SK-N-MC (cell line): ENCODE measurements at regions not wholly inside any gene's neighbourhood (a gene's known extent, or its start where the extent isn't known, plus 50 kb on each side); places are given as distances from the start of the nearest gene placed in this dataset.

Source experiments
- DNase-seq: peaks from one replicate; pipeline ENCODE4 v3.0.0-alpha.2; 2011; ENCODE audit warnings: low read depth, low spot score
- H3K27ac ChIP-seq: fragments of 200-600 bp; sonication (generic); 2 replicates; pipeline ENCODE4 v1.5.1; 2016; ENCODE audit warnings: mixed run types
- H3K36me3 ChIP-seq: fragments of 200-600 bp; sonication (generic); 2 replicates; pipeline ENCODE4 v1.6.1; 2017; ENCODE audit warnings: antibody characterized with exemption, low read length, mixed read lengths; ENCODE audit not compliant: insufficient read depth
- H3K4me3 ChIP-seq: fragments of 200-600 bp; sonication (generic); 2 replicates; pipeline ENCODE4 v1.5.1; 2016
- H3K9ac ChIP-seq: fragments of 200-600 bp; sonication (generic); 2 replicates; pipeline ENCODE4 v1.8.0; 2017; ENCODE audit warnings: mixed run types, mixed read lengths; ENCODE audit not compliant: insufficient read length
- H3K9me3 ChIP-seq: fragments of 200-600 bp; sonication (generic); 2 replicates; pipeline ENCODE4 v1.6.1; 2017; ENCODE audit warnings: low read depth, mild to moderate bottlenecking, antibody characterized with exemption, low read length, moderate library complexity, mixed read lengths
- EZH2 ChIP-seq: fragments of 200-600 bp; sonication (generic); IDR thresholded peaks from one replicate; pipeline ENCODE4 v1.6.1; 2017; ENCODE audit warnings: antibody characterized with exemption
- FOXP2 ChIP-seq: optimal IDR thresholded peaks from 2 replicates; pipeline ENCODE3; 2011; ENCODE audit warnings: mild to moderate bottlenecking, moderate library complexity; ENCODE audit not compliant: insufficient read depth; ENCODE audit errors: extremely low read length, control extremely low read depth
- POLR2AphosphoS5 ChIP-seq: IDR thresholded peaks from 2 replicates; pipeline ENCODE4 v1.6.1; 2012; ENCODE audit warnings: mild to moderate bottlenecking, low read depth, low read length, borderline replicate concordance

DNA sequence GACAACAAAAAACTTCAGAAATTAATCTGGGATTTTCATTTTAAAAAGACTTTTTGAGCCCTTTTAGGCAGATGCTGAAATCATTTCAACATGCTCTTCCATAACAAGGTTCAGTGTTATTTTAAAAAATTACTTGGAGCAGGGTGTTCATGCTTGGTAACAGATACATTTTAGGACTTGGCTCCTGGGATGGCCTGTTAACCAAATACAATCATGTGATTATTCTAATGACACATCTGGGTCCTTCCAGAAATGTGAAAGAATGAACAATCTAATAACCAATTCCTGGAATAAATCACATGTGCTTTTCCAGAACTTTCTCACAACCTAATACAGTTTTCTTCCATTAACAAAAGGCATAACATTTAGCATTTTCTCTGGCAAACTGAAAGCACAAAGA, 379.8 kb upstream of the RUNX1 start:
- DNase-seq, result no peak
- no peaks in the 10 kb centered on the region for H3K36me3 ChIP-seq
- no peaks in the 10 kb centered on the region for H3K9me3 ChIP-seq
- TF ChIP-seq FOXP2 (no peak), POLR2AphosphoS5 (no peak), EZH2 (no peak)
- no peak overlapping the region for H3K27ac ChIP-seq
- H3K4me3 ChIP-seq, result no peak overlapping the region
- no peak overlapping the region for H3K9ac ChIP-seq

DNA sequence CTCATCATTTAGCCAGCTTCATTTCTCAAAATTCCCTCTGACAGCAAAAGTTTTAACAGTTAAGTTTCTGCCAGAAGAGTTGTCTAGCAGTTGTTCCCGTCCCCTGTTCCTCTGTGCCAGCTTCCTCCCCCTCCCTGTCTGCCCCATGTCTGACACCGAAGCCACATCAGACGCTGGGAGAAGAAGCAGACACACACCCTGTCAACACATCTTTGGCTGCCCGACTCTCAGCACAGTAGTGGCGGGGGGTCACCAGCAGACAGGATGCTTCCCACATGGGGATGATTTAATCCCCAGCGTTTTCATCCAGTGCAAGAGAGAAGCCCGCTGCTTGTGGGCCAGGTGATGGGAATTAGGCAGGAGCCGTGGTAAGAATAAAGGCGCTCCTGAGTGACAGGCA, 379.4 kb upstream of the RUNX1 start:
- H3K9me3 ChIP-seq, result no peaks in the 10 kb centered on the region
- DNase-seq, result no peak
- H3K27ac ChIP-seq, result no peak overlapping the region
- H3K9ac ChIP-seq, result no peak overlapping the region
- H3K36me3 ChIP-seq, result no peaks in the 10 kb centered on the region
- TF ChIP-seq FOXP2 (no peak), EZH2 (no peak), POLR2AphosphoS5 (no peak)
- no peak overlapping the region for H3K4me3 ChIP-seq

DNA sequence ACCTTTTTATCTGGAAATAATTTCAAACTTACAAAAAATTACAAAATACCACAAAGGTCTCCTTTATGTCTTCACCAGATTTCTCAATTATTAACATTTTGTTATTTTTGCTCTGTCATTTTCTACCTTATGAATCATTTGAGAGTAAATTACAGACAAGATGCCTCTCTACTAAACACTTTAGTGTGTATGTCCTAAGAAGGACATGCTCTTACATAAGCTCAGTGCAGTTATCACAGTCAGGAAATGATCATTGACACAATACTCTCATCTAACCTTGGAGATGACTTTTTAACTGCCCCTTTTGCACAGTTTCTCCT, 378.9 kb upstream of the RUNX1 start:
- no peak for TF ChIP-seq FOXP2
- TF ChIP-seq POLR2AphosphoS5, result no peak
- TF ChIP-seq EZH2, result no peak
- DNase-seq, result no peak
- Histone ChIP-seq H3K9ac (no peak overlapping the region), H3K4me3 (no peak overlapping the region), H3K36me3 (no peaks in the 10 kb centered on the region), H3K27ac (no peak overlapping the region), H3K9me3 (no peaks in the 10 kb centered on the region)

DNA sequence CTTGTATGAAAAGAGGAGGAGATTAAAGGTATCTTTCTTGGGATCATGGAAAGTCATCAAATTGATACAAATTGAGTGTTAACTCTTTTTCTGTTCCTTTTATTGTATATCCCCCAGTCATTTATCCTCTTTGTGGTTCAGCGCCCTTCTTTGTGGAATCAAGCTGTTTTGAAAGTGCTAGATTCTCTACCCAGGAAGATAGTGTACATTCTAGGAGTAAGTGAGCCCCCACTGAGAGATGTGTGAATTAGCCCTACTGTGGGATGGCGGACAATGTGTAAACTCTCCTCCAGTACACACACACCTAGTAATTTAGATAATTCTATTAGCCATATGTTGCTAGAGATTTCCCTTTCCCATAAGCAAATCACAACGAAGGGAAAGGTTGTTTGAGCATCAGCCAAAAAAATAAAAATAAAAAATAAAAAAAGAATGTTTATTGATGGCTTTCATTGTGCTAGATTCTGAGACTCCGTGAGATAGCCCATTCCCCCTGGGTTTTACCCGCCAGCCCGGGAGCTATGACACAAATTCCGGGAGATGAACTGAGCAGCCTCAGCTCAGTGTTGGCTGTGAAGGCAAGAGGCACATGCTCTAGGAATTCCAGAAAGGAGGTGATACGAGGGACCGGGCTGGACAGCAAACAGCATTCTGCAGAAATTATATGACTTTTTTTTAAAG, 378.4 kb upstream of the RUNX1 start:
- H3K27ac ChIP-seq, result no peak overlapping the region
- H3K36me3 ChIP-seq, result no peaks in the 10 kb centered on the region
- H3K9ac ChIP-seq, result no peak overlapping the region
- H3K9me3 ChIP-seq, result no peaks in the 10 kb centered on the region
- no peak for DNase-seq
- TF ChIP-seq POLR2AphosphoS5, result no peak
- no peak for TF ChIP-seq EZH2
- TF ChIP-seq FOXP2, result no peak
- H3K4me3 ChIP-seq, result no peak overlapping the region

DNA sequence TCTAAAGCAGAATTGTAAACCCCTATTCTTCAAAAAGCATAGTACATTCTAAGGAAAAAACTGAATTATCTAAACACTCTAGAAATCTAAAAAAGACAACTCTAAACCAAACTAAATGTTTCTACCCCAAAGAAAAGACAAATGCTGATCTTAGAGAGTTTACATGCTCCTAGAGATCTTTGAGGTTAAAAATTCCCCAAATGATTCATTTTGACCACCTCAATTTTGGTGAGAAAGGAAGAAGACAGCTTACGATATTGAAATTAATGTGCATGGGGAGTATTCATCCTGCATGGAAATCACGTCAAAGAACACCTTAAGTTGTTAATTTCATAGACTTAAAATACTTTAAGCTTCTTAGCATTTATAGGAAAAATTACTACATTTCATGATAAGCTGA, 377.8 kb upstream of the RUNX1 start:
- TF ChIP-seq POLR2AphosphoS5 (no peak), FOXP2 (no peak), EZH2 (no peak)

DNA sequence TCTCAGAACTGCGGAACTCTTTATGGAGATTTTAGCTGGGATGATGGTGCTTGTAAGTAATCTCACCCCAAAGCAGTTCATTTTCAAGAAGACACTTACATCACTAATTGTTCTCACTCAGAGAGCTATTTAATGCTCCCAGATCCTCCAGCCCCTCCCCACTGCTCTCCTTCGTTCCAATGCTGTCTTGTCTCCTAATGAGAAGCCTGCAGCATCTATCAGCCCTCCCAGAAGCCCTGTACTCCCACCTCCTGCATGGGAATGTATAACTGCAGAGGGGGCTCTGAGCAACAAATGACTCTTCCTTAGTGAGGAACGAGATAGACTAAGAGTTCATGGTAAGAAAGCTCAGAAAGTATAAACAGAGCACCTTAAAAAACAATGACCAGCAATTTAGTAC, 377.4 kb upstream of the RUNX1 start:
- DNase-seq, result no peak
- no peak for TF ChIP-seq POLR2AphosphoS5
- TF ChIP-seq EZH2, result no peak
- TF ChIP-seq FOXP2, result no peak
- no peak overlapping the region for H3K4me3 ChIP-seq
- no peaks in the 10 kb centered on the region for H3K36me3 ChIP-seq
- H3K27ac ChIP-seq, result no peak overlapping the region
- H3K9ac ChIP-seq, result no peak overlapping the region
- H3K9me3 ChIP-seq, result no peaks in the 10 kb centered on the region

More for the DNA sequence above, 377.8 kb upstream of the RUNX1 start:
- DNase-seq, result no peak
- no peak overlapping the region for H3K9ac ChIP-seq
- H3K36me3 ChIP-seq, result no peaks in the 10 kb centered on the region
- H3K9me3 ChIP-seq, result no peaks in the 10 kb centered on the region
- H3K27ac ChIP-seq, result no peak overlapping the region
- no peak overlapping the region for H3K4me3 ChIP-seq

DNA sequence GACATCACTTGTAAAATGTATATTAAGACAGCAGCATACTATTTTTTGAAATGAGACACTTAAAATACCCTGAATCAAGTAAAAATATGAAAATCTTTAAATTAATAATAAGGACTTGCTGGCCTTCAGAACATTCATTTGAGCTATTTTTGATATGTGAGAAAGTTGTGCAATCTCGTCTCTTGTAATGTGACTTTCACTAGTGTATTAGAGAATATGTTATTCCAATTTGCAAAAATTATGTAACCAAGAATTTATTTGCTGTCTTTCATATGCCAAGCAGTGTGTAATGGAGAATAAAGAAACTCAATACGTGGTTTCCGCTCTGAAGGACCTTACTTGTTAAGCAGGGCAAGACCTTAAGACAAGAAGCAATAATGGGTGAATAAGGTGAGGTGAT, 375.0 kb upstream of the RUNX1 start:
- H3K36me3 ChIP-seq, result no peaks in the 10 kb centered on the region
- no peaks in the 10 kb centered on the region for H3K9me3 ChIP-seq
- DNase-seq, result no peak
- H3K4me3 ChIP-seq, result no peak overlapping the region
- H3K27ac ChIP-seq, result no peak overlapping the region
- TF ChIP-seq POLR2AphosphoS5 (no peak), FOXP2 (no peak), EZH2 (no peak)
- no peak overlapping the region for H3K9ac ChIP-seq

DNA sequence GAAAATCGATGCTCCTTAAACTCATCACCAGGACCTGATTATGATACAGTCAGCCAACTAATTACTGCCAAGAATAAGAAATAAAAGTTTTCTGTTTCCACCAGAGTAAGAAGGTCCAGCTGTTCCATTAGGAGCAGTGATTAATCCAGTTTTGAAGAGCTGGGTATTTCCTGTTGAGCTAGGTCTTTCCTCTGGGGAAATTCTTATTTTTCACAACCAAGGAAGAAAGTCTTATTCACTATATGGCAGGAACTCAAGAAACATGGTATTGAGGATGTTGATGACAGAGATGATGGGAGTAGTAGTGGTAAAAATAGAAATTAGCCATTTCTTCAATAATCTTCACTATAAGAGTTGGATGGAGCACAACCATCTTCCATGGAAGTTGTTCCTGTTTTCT, 374.6 kb upstream of the RUNX1 start:
- Histone ChIP-seq H3K9me3 (no peaks in the 10 kb centered on the region), H3K36me3 (no peaks in the 10 kb centered on the region), H3K9ac (no peak overlapping the region), H3K4me3 (no peak overlapping the region), H3K27ac (no peak overlapping the region)
- no peak for TF ChIP-seq EZH2
- no peak for TF ChIP-seq POLR2AphosphoS5
- no peak for TF ChIP-seq FOXP2
- DNase-seq, result no peak

DNA sequence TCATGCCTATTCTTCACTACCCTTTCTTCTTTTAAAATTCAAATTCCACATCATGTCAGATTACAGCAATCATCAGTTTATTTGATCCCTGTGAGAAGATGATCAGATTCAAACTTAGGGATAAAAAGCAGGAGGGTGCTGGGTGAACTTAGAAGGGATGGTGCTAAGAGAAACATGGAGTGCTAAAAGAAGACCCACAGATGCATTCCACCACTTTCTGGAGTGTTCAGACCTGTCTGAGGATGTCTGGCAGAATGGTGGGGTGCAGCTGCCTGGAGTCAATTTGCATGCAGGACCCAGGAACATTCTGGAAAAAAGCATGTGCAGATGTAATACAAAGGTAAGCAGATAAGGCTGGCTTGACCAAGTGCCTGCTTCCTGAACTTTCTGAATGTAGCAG, 372.9 kb upstream of the RUNX1 start:
- H3K4me3 ChIP-seq, result no peak overlapping the region
- TF ChIP-seq FOXP2 (no peak), POLR2AphosphoS5 (no peak), EZH2 (no peak)
- no peak overlapping the region for H3K9ac ChIP-seq
- H3K36me3 ChIP-seq, result no peaks in the 10 kb centered on the region
- no peak overlapping the region for H3K27ac ChIP-seq
- H3K9me3 ChIP-seq, result no peaks in the 10 kb centered on the region
- no peak for DNase-seq

DNA sequence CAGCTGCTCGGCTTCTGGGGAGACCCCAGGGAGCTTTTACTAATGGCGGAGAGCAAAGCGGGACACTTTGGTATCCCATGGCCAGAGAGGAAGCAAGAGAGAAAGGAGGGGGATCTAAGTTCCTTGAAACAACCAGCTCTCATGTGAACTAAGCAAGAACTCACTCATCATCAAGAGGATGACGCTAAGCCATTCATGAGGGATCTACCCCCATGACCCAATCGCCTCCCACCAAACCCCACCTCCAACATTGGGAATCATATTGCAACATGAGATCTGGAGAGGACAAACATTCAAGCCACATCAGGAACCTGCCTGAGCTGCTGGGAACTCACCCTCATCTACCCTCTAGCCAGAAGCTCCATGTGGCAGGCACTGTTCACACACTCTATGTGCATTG, 372.1 kb upstream of the RUNX1 start:
- DNase-seq, result no peak
- no peaks in the 10 kb centered on the region for H3K36me3 ChIP-seq
- H3K27ac ChIP-seq, result no peak overlapping the region
- no peak for TF ChIP-seq EZH2
- TF ChIP-seq POLR2AphosphoS5, result no peak
- TF ChIP-seq FOXP2, result no peak
- no peak overlapping the region for H3K9ac ChIP-seq
- no peak overlapping the region for H3K4me3 ChIP-seq
- no peaks in the 10 kb centered on the region for H3K9me3 ChIP-seq

DNA sequence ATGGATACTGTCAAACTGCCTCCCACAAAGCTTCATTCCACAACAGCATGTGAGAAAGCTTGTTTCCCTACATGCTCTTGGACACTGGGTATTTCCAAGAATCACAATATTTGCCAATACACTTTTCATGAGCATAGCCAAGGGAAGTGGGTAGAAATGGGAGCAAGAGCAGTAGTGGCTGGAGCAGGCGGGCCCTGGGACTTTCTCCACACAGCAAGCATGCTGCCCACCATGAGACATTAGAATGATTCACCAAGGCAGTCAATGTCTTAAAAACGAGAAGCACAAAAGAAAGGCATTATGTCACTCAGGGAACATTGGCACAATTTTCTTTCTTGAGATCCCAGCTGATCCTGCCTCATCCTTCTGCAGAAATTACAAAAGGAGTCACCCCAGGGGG, 371.6 kb upstream of the RUNX1 start:
- Histone ChIP-seq H3K36me3 (no peaks in the 10 kb centered on the region), H3K27ac (no peak overlapping the region), H3K4me3 (no peak overlapping the region), H3K9me3 (no peaks in the 10 kb centered on the region), H3K9ac (no peak overlapping the region)
- TF ChIP-seq EZH2 (no peak), POLR2AphosphoS5 (no peak), FOXP2 (no peak)
- DNase-seq, result no peak
